ENCODE measurements at regions not wholly inside any gene's neighbourhood (a gene's known extent, or its start where the extent isn't known, plus 50 kb on each side); places are given as distances from the start of the nearest gene placed in this dataset.

GRCh38 chr13:90256746-90257145 lies 1090.7 kb upstream of the MIR17HG start:
- TF ChIP-seq POLR2AphosphoS5 (IDR thresholded peaks at IDR 0.05; ENCODE audit: low read depth), result no peak
- TF ChIP-seq CTCF (IDR thresholded peaks at IDR 0.05; ENCODE audit: insufficient read depth, low read length), result no peak
- TF ChIP-seq GABPA (IDR thresholded peaks at IDR 0.05; ENCODE audit: low read depth), result no peak
- TF ChIP-seq REST (IDR thresholded peaks at IDR 0.05; ENCODE audit: insufficient replicate concordance, low read depth), result no peak
